NCI-H82 treated with DMSO at 0.1 percent for 48 hours (cell line): ENCODE measurements at regions not wholly inside any gene's neighbourhood (a gene's known extent, or its start where the extent isn't known, plus 50 kb on each side); places are given as distances from the start of the nearest gene placed in this dataset.

ENCODE experiments used
- DNase-seq: peaks from one replicate; lab custom pipeline; 2025; ENCODE audit not compliant: unreplicated experiment; lab: John Stamatoyannopoulos, UW

- no peak for DNase-seq
Observed at GRCh38 chr1:30410153-30410851, 313.1 kb downstream of the MATN1 start.

GRCh38 chr1:30409476-30410152 lies 313.8 kb downstream of the MATN1 start:
- DNase-seq = no peak

GRCh38 chr1:30407865-30408580 lies 315.4 kb downstream of the MATN1 start:
- no peak for DNase-seq

- DNase-seq = no peak
Observed at GRCh38 chr1:30406996-30407864, 316.2 kb downstream of the MATN1 start.

GRCh38 chr1:30405631-30406212 lies 317.7 kb downstream of the MATN1 start:
- DNase-seq = no peak

GRCh38 chr1:30405081-30405480 lies 318.3 kb downstream of the MATN1 start:
- no peak for DNase-seq

- DNase-seq = no peak
Observed at GRCh38 chr1:30404341-30404740, 319.0 kb downstream of the MATN1 start.

- no peak for DNase-seq
Observed at GRCh38 chr1:30403726-30404125, 319.7 kb downstream of the MATN1 start.

- DNase-seq = no peak
Observed at GRCh38 chr1:30403061-30403645, 320.2 kb downstream of the MATN1 start.

- DNase-seq = no peak
Observed at GRCh38 chr1:30402031-30402430, 321.4 kb downstream of the MATN1 start.

- no peak for DNase-seq
Observed at GRCh38 chr1:30400507-30400906, 322.9 kb downstream of the MATN1 start.

- no peak for DNase-seq
Observed at GRCh38 chr1:30399026-30399425, 324.4 kb downstream of the MATN1 start.

- no peak for DNase-seq
Observed at GRCh38 chr1:30397576-30397975, 325.8 kb downstream of the MATN1 start.

- no peak for DNase-seq
Observed at GRCh38 chr1:30395631-30396030, 327.8 kb downstream of the MATN1 start.

- no peak for DNase-seq
Observed at GRCh38 chr1:30388386-30388785, 335.0 kb downstream of the MATN1 start.

- DNase-seq = no peak
Observed at GRCh38 chr1:30386156-30386926, 337.0 kb downstream of the MATN1 start.

GRCh38 chr1:30385246-30385995 lies 338.0 kb downstream of the MATN1 start:
- DNase-seq = no peak

- DNase-seq = no peak
Observed at GRCh38 chr1:30384286-30385245, 338.8 kb downstream of the MATN1 start.
